Karpas-422 (cell line): ENCODE measurements at regions not wholly inside any gene's neighbourhood (a gene's known extent, or its start where the extent isn't known, plus 50 kb on each side); places are given as distances from the start of the nearest gene placed in this dataset.
A peak's percentile ranks its signal among the peaks of the same experiment; 100 is the strongest.

Source experiments
- DNase-seq: peaks from one replicate; pipeline ENCODE4 v3.0.0-alpha.2; 2015
- H2AFZ ChIP-seq: fragments of 200-600 bp; sonication (generic); 2 replicates; pipeline ENCODE4 v1.6.1; 2014; ENCODE audit warnings: antibody characterized with exemption, low read length, mixed read lengths
- H3K27ac ChIP-seq: fragments of 200-600 bp; sonication (generic); 2 replicates; pipeline ENCODE4 v1.5.1; 2014; ENCODE audit warnings: mild to moderate bottlenecking, low read length, moderate library complexity
- H3K27me3 ChIP-seq: fragments of 200-600 bp; sonication (generic); 2 replicates; pipeline ENCODE4 v1.6.1; 2014; ENCODE audit warnings: low read length, mixed read lengths
- H3K36me3 ChIP-seq: fragments of 200-600 bp; sonication (generic); 2 replicates; pipeline ENCODE4 v1.6.1; 2014; ENCODE audit warnings: low read length, mixed read lengths; ENCODE audit not compliant: insufficient read depth
- H3K4me1 ChIP-seq: fragments of 200-600 bp; sonication (generic); 2 replicates; pipeline ENCODE4 v1.6.1; 2014; ENCODE audit warnings: mild to moderate bottlenecking, low read length, mixed read lengths
- H3K4me2 ChIP-seq: fragments of 200-600 bp; sonication (generic); 2 replicates; pipeline ENCODE4 v1.6.1; 2014; ENCODE audit warnings: low read length, low read depth, mild to moderate bottlenecking; ENCODE audit not compliant: poor library complexity, severe bottlenecking
- H3K4me3 ChIP-seq: fragments of 200-600 bp; sonication (generic); 2 replicates; pipeline ENCODE4 v1.5.1; 2014; ENCODE audit warnings: mild to moderate bottlenecking, antibody characterized with exemption, low read length, mixed read lengths
- H3K79me2 ChIP-seq: fragments of 200-600 bp; sonication (generic); 2 replicates; pipeline ENCODE4 v1.6.1; 2014; ENCODE audit warnings: mild to moderate bottlenecking, low read length, mixed read lengths
- H3K9ac ChIP-seq: fragments of 200-600 bp; sonication (generic); 2 replicates; pipeline ENCODE4 v1.6.0; 2014; ENCODE audit warnings: low read length
- H3K9me2 ChIP-seq: fragments of 200-600 bp; sonication (generic), shearing (Covaris generic); replicated peaks from 2 replicates; pipeline ENCODE4 v1.6.0; 2014; ENCODE audit warnings: mild to moderate bottlenecking, low read length, moderate library complexity; ENCODE audit not compliant: insufficient read depth
- H3K9me3 ChIP-seq: fragments of 300-700, 200-600 bp; sonication (generic); 2 replicates; pipeline ENCODE4 v1.6.1; 2014; ENCODE audit warnings: low read length, mixed read lengths
- H4K20me1 ChIP-seq: fragments of 200-600 bp; sonication (generic); 2 replicates; pipeline ENCODE4 v1.6.1; 2014; ENCODE audit warnings: mild to moderate bottlenecking, antibody characterized with exemption, low read length, low read depth; ENCODE audit not compliant: insufficient read depth

GRCh38 chr14:87094913-87095312 lies 898.1 kb downstream of the GALC start:
- DNase-seq: no peak
- H3K36me3 ChIP-seq: peaks cover 25% of the 10 kb centered on the region; the same call in 1 of the 2 replicates
- 0 out of 2 replicates have a peak overlapping the region, but pooled peaks have one; percentile 6 for H2AFZ ChIP-seq
- H3K4me2 ChIP-seq: no peak overlapping the region
- peaks cover 78% of the 10 kb centered on the region for H3K79me2 ChIP-seq
- H3K4me1 ChIP-seq: peaks cover 86% of the 10 kb centered on the region
- no peaks in the 10 kb centered on the region for H3K9me2 ChIP-seq
- H4K20me1 ChIP-seq: no peaks in the 10 kb centered on the region
- H3K4me3 ChIP-seq: no peak overlapping the region
- H3K9ac ChIP-seq: no peak overlapping the region
- no peaks in the 10 kb centered on the region for H3K9me3 ChIP-seq
- H3K27ac ChIP-seq: peak overlapping the region; percentile 98
- H3K27me3 ChIP-seq: no peaks in the 10 kb centered on the region

- Histone ChIP-seq H3K9me2 (no peaks in the 10 kb centered on the region), H2AFZ (no peak overlapping the region), H3K27ac (peak overlapping the region; percentile 99), H3K4me3 (no peak overlapping the region), H3K9ac (no peak overlapping the region), H3K79me2 (peaks cover 79% of the 10 kb centered on the region), H3K36me3 (peaks cover 30% of the 10 kb centered on the region), H3K4me2 (no peak overlapping the region), H4K20me1 (no peaks in the 10 kb centered on the region), H3K9me3 (no peaks in the 10 kb centered on the region), H3K27me3 (no peaks in the 10 kb centered on the region), H3K4me1 (peaks cover 81% of the 10 kb centered on the region)
- no peak for DNase-seq
These were observed 904.4 kb downstream of the GALC start for GRCh38 chr14:87088588-87088987.

- Histone ChIP-seq H4K20me1 (no peaks in the 10 kb centered on the region), H3K9me2 (no peaks in the 10 kb centered on the region), H3K79me2 (peaks cover 80% of the 10 kb centered on the region), H3K4me3 (no peak overlapping the region), H2AFZ (no peak overlapping the region), H3K4me1 (peaks cover 88% of the 10 kb centered on the region), H3K9me3 (no peaks in the 10 kb centered on the region), H3K36me3 (peaks cover 34% of the 10 kb centered on the region), H3K9ac (no peak overlapping the region; the same call in 1 of the 2 replicates), H3K27me3 (no peaks in the 10 kb centered on the region), H3K27ac (peak overlapping the region; percentile 99), H3K4me2 (no peak overlapping the region)
- DNase-seq: no peak
These were observed 905.1 kb downstream of the GALC start for GRCh38 chr14:87087881-87088280.

GRCh38 chr14:87084908-87085307 lies 908.1 kb downstream of the GALC start:
- peak; percentile 70 for DNase-seq
- no peaks in the 10 kb centered on the region for H3K9me3 ChIP-seq
- peak overlapping the region; percentile 13 for H3K4me2 ChIP-seq
- no peak overlapping the region for H3K4me3 ChIP-seq
- H4K20me1 ChIP-seq: no peaks in the 10 kb centered on the region
- peak overlapping the region; percentile 99 for H3K27ac ChIP-seq
- no peaks in the 10 kb centered on the region for H3K27me3 ChIP-seq
- H2AFZ ChIP-seq: no peak overlapping the region
- H3K9ac ChIP-seq: peak overlapping the region; percentile 26
- H3K4me1 ChIP-seq: peaks cover 89% of the 10 kb centered on the region
- peaks cover 43% of the 10 kb centered on the region for H3K36me3 ChIP-seq
- H3K79me2 ChIP-seq: peaks cover 82% of the 10 kb centered on the region
- no peaks in the 10 kb centered on the region for H3K9me2 ChIP-seq

- Histone ChIP-seq H3K27ac (peak overlapping the region; percentile 99), H3K4me1 (peaks cover 99% of the 10 kb centered on the region), H3K9ac (0 out of 2 replicates have a peak overlapping the region, but pooled peaks have one; percentile 12), H3K9me2 (no peaks in the 10 kb centered on the region), H3K9me3 (no peaks in the 10 kb centered on the region), H3K4me2 (peak overlapping the region; percentile 9), H4K20me1 (no peaks in the 10 kb centered on the region), H2AFZ (no peak overlapping the region), H3K27me3 (no peaks in the 10 kb centered on the region), H3K36me3 (peaks cover 41% of the 10 kb centered on the region), H3K4me3 (no peak overlapping the region), H3K79me2 (peaks cover 92% of the 10 kb centered on the region)
- no peak for DNase-seq
These were observed 910.1 kb downstream of the GALC start for GRCh38 chr14:87082917-87083316.

- Histone ChIP-seq H3K9ac (no peak overlapping the region), H2AFZ (no peak overlapping the region), H3K4me1 (peaks cover 99% of the 10 kb centered on the region), H3K4me3 (no peak overlapping the region), H4K20me1 (no peaks in the 10 kb centered on the region), H3K9me3 (no peaks in the 10 kb centered on the region), H3K9me2 (no peaks in the 10 kb centered on the region), H3K36me3 (peaks cover 25% of the 10 kb centered on the region), H3K79me2 (peaks cover 89% of the 10 kb centered on the region), H3K27ac (peak overlapping the region; percentile 99), H3K27me3 (no peaks in the 10 kb centered on the region), H3K4me2 (peak overlapping the region; percentile 5)
- no peak for DNase-seq
These were observed 912.0 kb downstream of the GALC start for GRCh38 chr14:87081004-87081403.

GRCh38 chr14:87080146-87080545 lies 912.8 kb downstream of the GALC start:
- H4K20me1 ChIP-seq: no peaks in the 10 kb centered on the region
- DNase-seq: no peak
- H3K27me3 ChIP-seq: no peaks in the 10 kb centered on the region
- H3K9me3 ChIP-seq: no peaks in the 10 kb centered on the region
- no peak overlapping the region for H2AFZ ChIP-seq
- H3K4me2 ChIP-seq: peak overlapping the region; percentile 62
- H3K4me3 ChIP-seq: no peak overlapping the region
- peaks cover 89% of the 10 kb centered on the region for H3K79me2 ChIP-seq
- 0 out of 2 replicates have a peak overlapping the region, but pooled peaks have one; percentile 44 for H3K9ac ChIP-seq
- H3K27ac ChIP-seq: peak overlapping the region; percentile 99
- H3K9me2 ChIP-seq: no peaks in the 10 kb centered on the region
- H3K36me3 ChIP-seq: peaks cover 20% of the 10 kb centered on the region; the same call in 1 of the 2 replicates
- H3K4me1 ChIP-seq: peaks cover 99% of the 10 kb centered on the region

- peaks cover 87% of the 10 kb centered on the region for H3K79me2 ChIP-seq
- peak; percentile 64 for DNase-seq
- H3K4me1 ChIP-seq: peaks cover 99% of the 10 kb centered on the region
- H3K4me2 ChIP-seq: peak overlapping the region; percentile 62
- no peaks in the 10 kb centered on the region for H3K27me3 ChIP-seq
- H4K20me1 ChIP-seq: no peaks in the 10 kb centered on the region
- H3K9me3 ChIP-seq: no peaks in the 10 kb centered on the region
- 0 out of 2 replicates have a peak overlapping the region, but pooled peaks have one; percentile 17 for H3K4me3 ChIP-seq
- no peak overlapping the region for H2AFZ ChIP-seq
- peak overlapping the region; percentile 44 for H3K9ac ChIP-seq
- H3K36me3 ChIP-seq: peaks cover 20% of the 10 kb centered on the region; the same call in 1 of the 2 replicates
- no peaks in the 10 kb centered on the region for H3K9me2 ChIP-seq
- peak overlapping the region; percentile 99 for H3K27ac ChIP-seq
These were observed 913.6 kb downstream of the GALC start for GRCh38 chr14:87079416-87079815.
